ENCODE measurements at regions not wholly inside any gene's neighbourhood (a gene's known extent, or its start where the extent isn't known, plus 50 kb on each side); places are given as distances from the start of the nearest gene placed in this dataset.
"Not testable (repeated sequence)": the region's sequence is repeated elsewhere in the genome, so short reads cannot be mapped to it uniquely, and the experiment has no call there.

GRCh38 chr11:134724106-134724778 lies 312.2 kb upstream of the B3GAT1 start:
- TF ChIP-seq CTCF (IDR thresholded peaks at IDR 0.05; ENCODE audit: extremely low read depth, insufficient read depth, missing control alignments) = no peak
- in situ Hi-C loops (cut with MboI; ENCODE audit: low pct_unique_long_range_greater_than_20kb, low sequenced_read_pairs, unreplicated experiment) = no loop called here

GRCh38 chr11:134720691-134721070 lies 308.6 kb upstream of the B3GAT1 start:
- DNase-seq (ENCODE audit: low spot score); in situ Hi-C loops (cut with MboI; ENCODE audit: low pct_unique_long_range_greater_than_20kb, low sequenced_read_pairs, unreplicated experiment): not testable (repeated sequence)

More at GRCh38 chr11:134724106-134724778, 312.2 kb upstream of the B3GAT1 start:
- no peak for DNase-seq (ENCODE audit: low spot score)

- in situ Hi-C loops (cut with MboI; ENCODE audit: low pct_unique_long_range_greater_than_20kb, low sequenced_read_pairs, unreplicated experiment); DNase-seq (ENCODE audit: low spot score): not testable (repeated sequence)
Measured at GRCh38 chr11:134719940-134720690, 308.1 kb upstream of the B3GAT1 start.

GRCh38 chr11:134719397-134719796 lies 307.4 kb upstream of the B3GAT1 start:
- no peak for TF ChIP-seq CTCF (IDR thresholded peaks at IDR 0.05; ENCODE audit: extremely low read depth, insufficient read depth, missing control alignments)
- in situ Hi-C loops (cut with MboI; ENCODE audit: low pct_unique_long_range_greater_than_20kb, low sequenced_read_pairs, unreplicated experiment) = no loop called here
- no peak for DNase-seq (ENCODE audit: low spot score)

- in situ Hi-C loops (cut with MboI; ENCODE audit: low pct_unique_long_range_greater_than_20kb, low sequenced_read_pairs, unreplicated experiment) = no loop called here
- no peak for TF ChIP-seq CTCF (IDR thresholded peaks at IDR 0.05; ENCODE audit: extremely low read depth, insufficient read depth, missing control alignments)
- DNase-seq (ENCODE audit: low spot score) = no peak
Measured at GRCh38 chr11:134716582-134716981, 304.5 kb upstream of the B3GAT1 start.

GRCh38 chr11:134714021-134714656 lies 302.1 kb upstream of the B3GAT1 start:
- in situ Hi-C loops (cut with MboI; ENCODE audit: low pct_unique_long_range_greater_than_20kb, low sequenced_read_pairs, unreplicated experiment) = no loop called here
- no peak for DNase-seq (ENCODE audit: low spot score)
- TF ChIP-seq CTCF (IDR thresholded peaks at IDR 0.05; ENCODE audit: extremely low read depth, insufficient read depth, missing control alignments) = no peak

GRCh38 chr11:134712228-134713145 lies 300.4 kb upstream of the B3GAT1 start:
- in situ Hi-C loops (cut with MboI; ENCODE audit: low pct_unique_long_range_greater_than_20kb, low sequenced_read_pairs, unreplicated experiment) = no loop called here
- no peak for TF ChIP-seq CTCF (IDR thresholded peaks at IDR 0.05; ENCODE audit: extremely low read depth, insufficient read depth, missing control alignments)
- no peak for DNase-seq (ENCODE audit: low spot score)
